OCI-LY1 (cell line): ENCODE measurements at regions not wholly inside any gene's neighbourhood (a gene's known extent, or its start where the extent isn't known, plus 50 kb on each side); places are given as distances from the start of the nearest gene placed in this dataset.

Source experiments
- H2AFZ ChIP-seq: fragments of 200-600 bp; sonication (generic), shearing (Covaris generic); 2 replicates; pipeline ENCODE4 v1.6.0; 2014; ENCODE audit warnings: antibody characterized with exemption, mild to moderate bottlenecking, low read length
- H3F3A ChIP-seq: fragments of 200-600 bp; sonication (generic), shearing (Covaris generic); 2 replicates; pipeline ENCODE4 v1.6.0; 2014; ENCODE audit warnings: mild to moderate bottlenecking, antibody characterized with exemption, low read length, moderate library complexity; ENCODE audit not compliant: insufficient read depth
- H3K27ac ChIP-seq: fragments of 200-600 bp; sonication (generic); 2 replicates; pipeline ENCODE4 v1.5.1; 2014; ENCODE audit warnings: low read length, mixed run types, mild to moderate bottlenecking, low read depth; ENCODE audit not compliant: poor library complexity, severe bottlenecking
- H3K27me3 ChIP-seq: fragments of 200-600 bp; sonication (generic); 2 replicates; pipeline ENCODE4 v1.6.0; 2014; ENCODE audit warnings: antibody characterized with exemption, mild to moderate bottlenecking, low read length, moderate library complexity; ENCODE audit not compliant: insufficient read depth
- H3K36me3 ChIP-seq: fragments of 200-600 bp; sonication (generic); 2 replicates; pipeline ENCODE4 v1.6.1; 2014; ENCODE audit warnings: mild to moderate bottlenecking, antibody characterized with exemption, low read length, moderate library complexity, mixed read lengths; ENCODE audit not compliant: insufficient read depth
- H3K4me1 ChIP-seq: fragments of 200-600 bp; sonication (generic); 2 replicates; pipeline ENCODE4 v1.5.1; 2014; ENCODE audit warnings: mild to moderate bottlenecking, low read length, moderate library complexity; ENCODE audit not compliant: insufficient read depth, severe bottlenecking
- H3K4me2 ChIP-seq: fragments of 200-600 bp; sonication (generic), shearing (Covaris generic); 2 replicates; pipeline ENCODE4 v1.6.1; 2014; ENCODE audit warnings: low read length
- H3K4me3 ChIP-seq: fragments of 200-600 bp; sonication (generic); 2 replicates; pipeline ENCODE4 v1.5.1; 2014; ENCODE audit warnings: low read length, low read depth, mild to moderate bottlenecking, mixed read lengths; ENCODE audit not compliant: poor library complexity, severe bottlenecking
- H3K79me2 ChIP-seq: fragments of 200-600 bp; shearing (Covaris generic); 2 replicates; pipeline ENCODE4 v1.6.1; 2016; ENCODE audit warnings: mixed run types, low read length, mixed read lengths; ENCODE audit not compliant: insufficient read depth
- H3K9ac ChIP-seq: fragments of 200-600 bp; sonication (generic), shearing (Covaris generic); 2 replicates; pipeline ENCODE4 v1.6.1; 2014; ENCODE audit warnings: mild to moderate bottlenecking, low read length, mixed read lengths
- H3K9me2 ChIP-seq: fragments of 200-600 bp; sonication (generic), shearing (Covaris generic); 2 replicates; pipeline ENCODE4 v1.6.1; 2014; ENCODE audit warnings: low read depth, mild to moderate bottlenecking, low read length, mixed read lengths
- H3K9me3 ChIP-seq: fragments of 200-600 bp; shearing (Covaris generic); 2 replicates; pipeline ENCODE4 v1.6.1; 2014; ENCODE audit warnings: low read length, mixed read lengths
- H4K20me1 ChIP-seq: fragments of 200-600 bp; sonication (generic), shearing (Covaris generic); 2 replicates; pipeline ENCODE4 v1.6.0; 2016; ENCODE audit warnings: mild to moderate bottlenecking, low read length; ENCODE audit not compliant: insufficient read depth
- EZH2 ChIP-seq: fragments of 200-600 bp; sonication (generic), shearing (Covaris generic); IDR thresholded peaks from 2 replicates; pipeline ENCODE4 v1.8.0; 2017; ENCODE audit warnings: borderline replicate concordance, mixed run types, mild to moderate bottlenecking, antibody characterized with exemption, low read length, moderate library complexity, mixed read lengths
- TF ChIP-seq, protein P1 (sequence below): fragments of 200-600 bp; sonication (generic), shearing (Covaris generic); IDR thresholded peaks from 2 replicates; pipeline ENCODE4 v1.5.1; 2017; ENCODE audit warnings: mild to moderate bottlenecking, antibody characterized with exemption, low read length, moderate library complexity, mixed read lengths

DNA sequence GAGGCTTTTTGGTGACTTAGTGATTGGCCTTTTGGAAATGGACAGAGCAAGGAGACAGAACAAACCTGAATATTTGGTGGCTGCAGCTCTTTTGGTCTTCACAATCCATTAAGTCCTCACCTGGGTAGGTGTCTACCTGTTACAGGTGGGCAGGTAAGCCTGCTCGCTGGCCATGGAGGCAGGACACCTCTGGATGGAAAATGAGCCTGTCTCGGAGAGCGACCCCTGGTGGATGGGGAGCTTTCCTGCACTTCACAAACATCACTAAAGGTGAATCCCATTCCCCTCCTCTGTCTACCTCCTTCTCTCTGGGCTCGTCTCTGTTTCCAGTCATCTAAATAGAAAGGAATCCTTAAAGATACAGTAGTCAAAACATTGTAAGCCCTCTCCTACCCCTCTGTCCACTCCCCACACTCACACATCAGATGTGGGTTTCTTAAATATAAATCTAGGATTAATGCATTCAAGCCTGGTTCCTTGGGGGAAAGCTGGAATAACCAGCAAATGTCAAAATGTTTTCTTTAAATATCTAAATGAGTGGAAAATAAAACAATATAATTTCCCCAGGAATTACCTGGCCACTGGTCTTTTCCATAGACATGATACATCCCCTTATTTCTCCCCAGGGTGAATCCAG is 304.9 kb downstream of the CDH26 start:
- no peaks in the 10 kb centered on the region for H3K27me3 ChIP-seq
- H3K9me3 ChIP-seq: no peaks in the 10 kb centered on the region
- H2AFZ ChIP-seq: no peak overlapping the region
- H3K9me2 ChIP-seq: no peaks in the 10 kb centered on the region
- H3K36me3 ChIP-seq: no peaks in the 10 kb centered on the region
- TF ChIP-seq EZH2: no peak
- TF ChIP-seq, protein P1, sequence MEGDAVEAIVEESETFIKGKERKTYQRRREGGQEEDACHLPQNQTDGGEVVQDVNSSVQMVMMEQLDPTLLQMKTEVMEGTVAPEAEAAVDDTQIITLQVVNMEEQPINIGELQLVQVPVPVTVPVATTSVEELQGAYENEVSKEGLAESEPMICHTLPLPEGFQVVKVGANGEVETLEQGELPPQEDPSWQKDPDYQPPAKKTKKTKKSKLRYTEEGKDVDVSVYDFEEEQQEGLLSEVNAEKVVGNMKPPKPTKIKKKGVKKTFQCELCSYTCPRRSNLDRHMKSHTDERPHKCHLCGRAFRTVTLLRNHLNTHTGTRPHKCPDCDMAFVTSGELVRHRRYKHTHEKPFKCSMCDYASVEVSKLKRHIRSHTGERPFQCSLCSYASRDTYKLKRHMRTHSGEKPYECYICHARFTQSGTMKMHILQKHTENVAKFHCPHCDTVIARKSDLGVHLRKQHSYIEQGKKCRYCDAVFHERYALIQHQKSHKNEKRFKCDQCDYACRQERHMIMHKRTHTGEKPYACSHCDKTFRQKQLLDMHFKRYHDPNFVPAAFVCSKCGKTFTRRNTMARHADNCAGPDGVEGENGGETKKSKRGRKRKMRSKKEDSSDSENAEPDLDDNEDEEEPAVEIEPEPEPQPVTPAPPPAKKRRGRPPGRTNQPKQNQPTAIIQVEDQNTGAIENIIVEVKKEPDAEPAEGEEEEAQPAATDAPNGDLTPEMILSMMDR: peak; percentile 82
- no peaks in the 10 kb centered on the region for H3F3A ChIP-seq
- H3K27ac ChIP-seq: no peak overlapping the region
- no peaks in the 10 kb centered on the region for H4K20me1 ChIP-seq
- no peaks in the 10 kb centered on the region for H3K4me1 ChIP-seq
- no peak overlapping the region for H3K9ac ChIP-seq
- H3K4me2 ChIP-seq: no peak overlapping the region
- no peaks in the 10 kb centered on the region for H3K79me2 ChIP-seq
- H3K4me3 ChIP-seq: no peak overlapping the region

DNA sequence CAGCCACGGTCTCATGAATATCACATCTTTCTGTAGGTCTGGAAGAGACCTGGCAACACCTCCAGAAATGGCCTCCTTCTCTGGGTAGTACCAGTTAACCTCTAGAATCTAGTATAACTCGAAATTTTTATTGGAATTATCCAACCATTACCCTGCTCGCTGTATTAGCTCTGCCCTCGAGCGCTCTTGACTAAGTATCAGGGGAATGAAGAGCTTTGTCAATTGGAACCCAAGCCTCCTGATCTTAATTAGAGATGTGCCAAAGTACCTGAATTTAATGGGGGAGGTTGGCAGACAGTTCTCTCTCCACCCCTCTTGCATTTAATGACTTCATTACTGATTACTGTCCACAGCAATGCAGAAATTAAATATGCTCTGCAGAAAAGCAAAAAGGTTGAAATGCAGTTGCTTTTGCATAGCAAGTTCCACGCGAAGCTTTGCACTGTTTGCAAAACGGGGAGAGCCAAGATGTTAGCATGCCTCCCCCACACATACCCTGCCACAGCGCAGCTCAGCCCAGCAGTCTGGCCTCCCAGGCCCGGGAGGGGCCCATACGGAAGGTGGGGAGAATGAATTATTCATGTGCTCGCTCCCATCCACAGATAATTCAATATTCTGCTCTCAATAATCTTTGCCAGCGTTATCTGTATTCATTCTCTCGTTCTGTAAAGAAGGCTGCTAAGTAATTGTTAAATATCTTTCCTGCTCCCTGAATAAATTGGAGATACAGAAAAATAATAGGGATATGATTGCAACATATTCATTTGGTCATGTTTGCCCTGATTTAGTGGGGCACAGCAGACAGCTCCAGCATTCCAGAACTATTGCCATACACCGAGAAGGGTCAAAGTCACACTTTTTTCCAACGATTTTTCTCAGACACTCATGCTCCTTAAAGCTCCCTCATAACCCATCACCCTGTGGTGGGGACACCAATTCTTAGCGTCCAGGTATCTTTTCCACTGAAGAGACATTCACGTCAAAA is 305.8 kb downstream of the CDH26 start:
- Histone ChIP-seq H3K27ac (no peak overlapping the region), H3K4me2 (no peak overlapping the region), H2AFZ (no peak overlapping the region), H3F3A (no peaks in the 10 kb centered on the region), H3K9me3 (no peaks in the 10 kb centered on the region), H3K9me2 (no peaks in the 10 kb centered on the region), H3K4me1 (no peaks in the 10 kb centered on the region), H4K20me1 (no peaks in the 10 kb centered on the region), H3K36me3 (no peaks in the 10 kb centered on the region), H3K27me3 (no peaks in the 10 kb centered on the region), H3K9ac (no peak overlapping the region), H3K4me3 (no peak overlapping the region), H3K79me2 (no peaks in the 10 kb centered on the region)
- no peak for TF ChIP-seq EZH2
- TF ChIP-seq, protein P1: no peak

DNA sequence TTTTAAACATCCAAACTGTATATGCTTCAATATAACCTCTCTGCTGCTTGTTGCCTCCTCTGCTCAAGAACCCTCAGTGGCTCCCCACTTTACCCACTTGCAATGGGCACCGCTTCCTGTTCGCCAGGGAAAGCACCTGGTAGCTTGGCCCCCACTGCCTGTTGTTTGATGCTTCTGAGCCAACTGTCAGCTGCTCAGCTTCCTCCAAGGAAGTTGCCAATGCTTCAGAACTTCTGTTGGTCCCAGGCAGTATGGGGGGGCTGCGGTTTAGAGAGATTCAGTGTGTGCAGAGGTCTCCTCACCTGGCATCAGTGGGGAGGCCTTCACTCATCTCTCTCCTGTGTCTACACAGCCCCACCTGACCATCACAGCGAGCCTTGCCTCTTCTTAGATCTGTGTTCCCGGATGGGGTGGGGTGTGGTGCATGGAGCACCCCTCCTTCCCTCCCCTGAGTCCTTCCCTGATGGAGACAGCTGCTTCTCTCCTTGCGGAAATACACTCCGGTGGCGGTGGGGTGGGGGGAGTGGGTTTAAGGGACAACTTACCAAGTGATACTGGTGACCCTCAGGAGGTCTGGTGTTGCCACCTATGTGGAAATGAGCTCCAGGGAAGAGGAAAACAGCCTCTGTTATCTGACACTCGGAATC is 308.1 kb downstream of the CDH26 start:
- Histone ChIP-seq H3K9me3 (no peaks in the 10 kb centered on the region), H3K9ac (no peak overlapping the region), H3F3A (no peaks in the 10 kb centered on the region), H4K20me1 (no peaks in the 10 kb centered on the region), H3K9me2 (no peaks in the 10 kb centered on the region), H3K27ac (no peak overlapping the region), H3K79me2 (no peaks in the 10 kb centered on the region), H3K4me1 (no peaks in the 10 kb centered on the region), H3K4me3 (no peak overlapping the region), H3K4me2 (no peak overlapping the region), H3K27me3 (no peaks in the 10 kb centered on the region), H2AFZ (no peak overlapping the region), H3K36me3 (no peaks in the 10 kb centered on the region)
- TF ChIP-seq, protein P1: no peak
- TF ChIP-seq EZH2: no peak
